ENCODE measurements at regions not wholly inside any gene's neighbourhood (a gene's known extent, or its start where the extent isn't known, plus 50 kb on each side); places are given as distances from the start of the nearest gene placed in this dataset.

DNA sequence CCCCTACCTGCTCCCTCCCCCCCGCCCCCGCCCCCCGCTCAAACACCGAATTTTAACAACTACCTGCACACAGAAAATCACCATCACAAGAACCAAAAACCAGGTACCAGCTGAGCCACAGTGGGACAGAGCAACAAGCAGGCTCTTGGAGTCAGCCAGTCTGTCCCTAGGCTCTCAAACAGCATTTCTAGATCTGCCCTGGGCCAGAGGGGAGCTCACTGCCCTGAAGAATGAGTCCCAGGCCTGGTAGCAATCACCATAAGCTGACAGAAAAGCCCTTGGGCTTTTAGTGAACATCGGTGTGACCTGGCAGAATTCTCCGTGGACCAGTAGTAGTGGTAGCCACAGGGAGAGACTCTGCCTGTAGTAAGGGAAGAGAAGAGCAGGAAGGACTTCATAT is 58.3 kb downstream of the C11orf87 start:
- no peak overlapping the region for H3K4me3 Mint-ChIP-seq
- no peak overlapping the region for H3K27ac Mint-ChIP-seq
- no peaks in the 10 kb centered on the region for H3K4me1 Mint-ChIP-seq (ENCODE audit: low read depth)
- no peaks in the 10 kb centered on the region for H3K36me3 Mint-ChIP-seq (ENCODE audit: low read depth)
- H3K27me3 Mint-ChIP-seq: no peaks in the 10 kb centered on the region
- peaks cover 3% of the 10 kb centered on the region for H3K9me3 Mint-ChIP-seq

DNA sequence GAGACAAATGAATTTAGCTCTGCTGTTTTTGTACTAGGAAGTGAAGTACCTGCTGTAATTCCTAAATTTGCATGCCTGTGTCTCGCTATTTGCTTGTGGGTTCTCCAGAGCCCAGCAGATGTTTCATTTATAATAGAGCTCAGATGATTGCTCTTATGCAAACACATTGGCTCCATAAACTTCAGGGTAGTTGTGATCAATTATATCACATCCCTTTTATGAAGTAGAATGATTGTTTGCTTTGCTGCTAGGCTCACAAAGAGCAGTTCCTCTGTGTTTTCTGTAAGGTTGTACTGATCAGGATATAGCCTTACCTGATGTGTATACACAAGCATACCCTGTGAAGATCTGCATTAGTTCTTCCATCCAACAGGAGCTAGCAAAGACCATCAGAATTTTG is 64.1 kb downstream of the C11orf87 start:
- H3K27ac Mint-ChIP-seq: no peak overlapping the region
- H3K4me3 Mint-ChIP-seq: no peak overlapping the region
- no peaks in the 10 kb centered on the region for H3K36me3 Mint-ChIP-seq (ENCODE audit: low read depth)
- no peaks in the 10 kb centered on the region for H3K27me3 Mint-ChIP-seq
- no peaks in the 10 kb centered on the region for H3K4me1 Mint-ChIP-seq (ENCODE audit: low read depth)
- peaks cover 3% of the 10 kb centered on the region for H3K9me3 Mint-ChIP-seq

DNA sequence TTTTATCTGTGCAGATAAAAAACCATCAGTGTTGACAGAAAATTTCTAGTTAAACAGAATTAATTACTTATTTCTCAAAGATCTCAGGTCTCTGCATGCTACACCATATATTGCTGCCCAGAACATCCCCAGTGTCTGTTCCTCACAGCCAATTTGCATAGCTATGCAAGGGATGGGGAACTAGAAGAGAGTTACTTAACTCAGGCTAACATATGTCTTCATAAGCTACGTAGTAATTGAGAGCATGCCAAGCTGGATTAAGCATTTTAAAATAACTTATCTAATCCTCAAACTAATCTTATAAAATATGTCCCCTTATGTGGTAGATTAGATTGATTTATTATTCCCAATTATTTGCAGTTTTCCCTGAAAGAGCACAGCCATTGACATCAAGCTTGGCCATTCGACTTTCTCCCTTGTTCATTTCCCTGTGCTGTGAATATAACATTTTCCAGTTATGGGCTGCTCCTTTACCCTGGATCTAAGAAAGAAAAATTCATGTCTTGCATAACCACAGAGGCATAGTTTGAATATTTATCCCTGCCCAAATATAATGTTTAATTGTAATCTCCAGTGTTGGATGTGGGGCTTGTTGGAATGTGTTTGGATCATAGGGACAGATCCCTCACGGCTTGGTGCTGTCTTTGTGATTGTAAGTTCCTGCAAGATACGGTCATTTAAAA is 69.1 kb downstream of the C11orf87 start:
- Mint-ChIP-seq H3K36me3 (ENCODE audit: low read depth) (no peaks in the 10 kb centered on the region), H3K9me3 (peaks cover 6% of the 10 kb centered on the region), H3K27ac (no peak overlapping the region), H3K4me1 (ENCODE audit: low read depth) (no peaks in the 10 kb centered on the region), H3K4me3 (no peak overlapping the region), H3K27me3 (no peaks in the 10 kb centered on the region)

DNA sequence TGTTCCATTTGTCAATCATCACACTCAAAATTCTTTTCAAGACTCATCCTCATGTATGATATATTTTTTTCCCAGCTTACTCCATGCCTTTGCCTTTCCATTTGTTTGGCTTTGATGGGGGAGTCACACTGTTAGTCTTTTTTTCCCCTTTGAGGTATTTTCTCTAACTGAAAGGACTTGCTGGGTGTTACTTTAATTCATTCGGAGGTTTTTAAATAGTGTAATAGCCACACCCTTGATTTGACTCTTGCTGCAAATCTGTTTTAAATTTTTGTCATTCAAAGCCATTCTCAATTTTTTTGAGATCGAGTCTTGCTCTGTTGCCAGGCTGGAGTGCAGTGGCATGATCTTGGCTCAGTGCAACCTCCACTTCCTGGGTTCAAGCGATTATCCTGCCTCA is 84.1 kb downstream of the C11orf87 start:
- no peaks in the 10 kb centered on the region for H3K4me1 Mint-ChIP-seq (ENCODE audit: low read depth)
- no peak overlapping the region for H3K4me3 Mint-ChIP-seq
- H3K36me3 Mint-ChIP-seq (ENCODE audit: low read depth): no peaks in the 10 kb centered on the region
- H3K9me3 Mint-ChIP-seq: no peaks in the 10 kb centered on the region
- no peaks in the 10 kb centered on the region for H3K27me3 Mint-ChIP-seq
- no peak overlapping the region for H3K27ac Mint-ChIP-seq

DNA sequence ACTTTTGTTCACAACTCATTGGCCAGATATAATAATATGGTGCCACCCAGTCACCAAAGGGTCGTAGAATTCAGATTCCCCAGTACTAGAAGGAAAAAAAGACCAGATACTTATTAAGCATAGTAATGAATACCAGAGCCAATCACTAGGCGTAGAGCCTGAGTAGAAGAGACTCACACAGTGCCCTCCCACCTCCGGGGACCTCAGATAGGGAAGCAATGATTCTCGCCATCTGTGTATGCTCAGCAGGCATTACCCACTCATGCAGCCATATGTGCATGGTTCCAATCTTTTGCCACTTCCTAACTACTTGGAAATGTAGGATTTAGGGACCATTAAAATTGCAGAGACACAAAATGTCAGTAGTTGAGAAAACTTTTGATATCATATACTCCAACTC is 85.3 kb downstream of the C11orf87 start:
- Mint-ChIP-seq H3K36me3 (ENCODE audit: low read depth) (no peaks in the 10 kb centered on the region), H3K27me3 (no peaks in the 10 kb centered on the region), H3K27ac (no peak overlapping the region), H3K4me1 (ENCODE audit: low read depth) (no peaks in the 10 kb centered on the region), H3K4me3 (no peak overlapping the region), H3K9me3 (no peaks in the 10 kb centered on the region)

DNA sequence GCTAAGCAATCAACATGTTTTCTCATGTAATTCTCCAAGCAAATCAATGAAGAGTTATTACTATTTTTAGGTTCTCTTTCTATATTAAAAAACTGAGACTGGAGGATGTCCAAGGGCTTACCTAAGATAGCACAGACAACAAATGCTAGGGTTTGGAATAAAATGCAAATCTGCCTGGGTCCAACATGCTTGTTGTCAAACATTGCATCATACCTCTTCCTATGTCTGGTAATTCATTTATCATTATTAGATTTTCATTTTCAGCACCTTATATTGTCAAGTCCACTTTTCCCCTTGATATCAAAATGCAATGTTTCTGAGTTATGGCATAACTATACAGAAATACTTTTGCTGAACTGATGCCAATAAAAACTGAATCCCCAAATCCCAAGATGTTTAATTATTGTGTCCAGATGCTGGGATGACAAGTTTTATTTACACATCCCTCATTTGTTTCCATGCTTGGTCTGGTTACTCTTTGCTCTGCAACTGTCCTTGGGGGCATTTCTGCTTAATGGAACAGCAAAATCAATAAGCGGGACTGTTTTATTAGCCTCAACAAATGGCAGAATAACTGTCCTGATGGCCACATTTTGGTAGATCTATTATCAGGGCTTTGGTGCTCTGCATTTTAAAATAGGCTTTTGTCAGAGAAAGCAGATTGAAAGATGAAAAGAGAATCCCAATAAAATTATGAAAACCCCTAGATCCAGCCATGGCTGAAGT is 86.0 kb downstream of the C11orf87 start:
- no peaks in the 10 kb centered on the region for H3K4me1 Mint-ChIP-seq (ENCODE audit: low read depth)
- no peak overlapping the region for H3K4me3 Mint-ChIP-seq
- no peaks in the 10 kb centered on the region for H3K36me3 Mint-ChIP-seq (ENCODE audit: low read depth)
- no peaks in the 10 kb centered on the region for H3K9me3 Mint-ChIP-seq
- no peak overlapping the region for H3K27ac Mint-ChIP-seq
- H3K27me3 Mint-ChIP-seq: no peaks in the 10 kb centered on the region

DNA sequence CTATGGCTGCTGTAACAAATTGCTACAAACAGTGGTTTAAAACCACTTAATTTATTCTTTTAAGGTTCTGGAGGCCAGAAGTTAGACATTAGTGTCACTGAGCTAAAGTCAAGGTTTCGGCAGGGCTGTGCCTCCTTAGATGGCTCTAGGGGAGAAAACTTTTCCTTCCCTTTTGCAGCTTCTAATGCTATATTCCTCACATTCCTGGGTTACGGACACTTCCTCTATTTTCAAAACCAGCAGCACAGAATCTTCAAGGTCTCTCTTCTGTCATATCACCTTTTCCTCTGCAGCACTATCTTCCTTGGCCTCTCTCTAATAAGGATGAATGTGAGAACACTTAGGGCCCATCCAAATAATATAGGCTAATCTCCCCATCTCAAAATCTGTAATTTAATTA is 87.0 kb downstream of the C11orf87 start:
- Mint-ChIP-seq H3K36me3 (ENCODE audit: low read depth) (no peaks in the 10 kb centered on the region), H3K4me1 (ENCODE audit: low read depth) (no peaks in the 10 kb centered on the region), H3K4me3 (no peak overlapping the region), H3K27ac (no peak overlapping the region), H3K27me3 (no peaks in the 10 kb centered on the region), H3K9me3 (no peaks in the 10 kb centered on the region)

DNA sequence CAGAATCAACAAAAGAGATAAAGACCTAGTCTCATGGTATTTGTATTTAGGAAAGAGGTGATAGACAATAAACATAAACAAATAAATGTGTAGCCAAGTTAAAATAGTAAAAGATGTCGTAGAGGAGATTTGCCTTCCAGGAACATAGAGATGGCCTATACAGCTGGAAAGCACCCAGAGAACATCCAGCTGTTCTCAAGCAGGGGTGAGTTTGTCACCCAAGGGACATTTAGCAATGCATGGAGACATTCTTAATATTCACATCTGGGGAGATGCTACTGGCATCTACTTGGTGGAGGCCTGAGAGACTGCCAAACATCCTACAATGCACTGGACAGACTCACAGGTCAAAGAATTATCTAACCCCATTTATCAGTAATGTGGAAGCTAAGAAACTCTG is 88.3 kb downstream of the C11orf87 start:
- Mint-ChIP-seq H3K9me3 (no peaks in the 10 kb centered on the region), H3K4me1 (ENCODE audit: low read depth) (no peaks in the 10 kb centered on the region), H3K36me3 (ENCODE audit: low read depth) (no peaks in the 10 kb centered on the region), H3K4me3 (no peak overlapping the region), H3K27me3 (no peaks in the 10 kb centered on the region), H3K27ac (no peak overlapping the region)

DNA sequence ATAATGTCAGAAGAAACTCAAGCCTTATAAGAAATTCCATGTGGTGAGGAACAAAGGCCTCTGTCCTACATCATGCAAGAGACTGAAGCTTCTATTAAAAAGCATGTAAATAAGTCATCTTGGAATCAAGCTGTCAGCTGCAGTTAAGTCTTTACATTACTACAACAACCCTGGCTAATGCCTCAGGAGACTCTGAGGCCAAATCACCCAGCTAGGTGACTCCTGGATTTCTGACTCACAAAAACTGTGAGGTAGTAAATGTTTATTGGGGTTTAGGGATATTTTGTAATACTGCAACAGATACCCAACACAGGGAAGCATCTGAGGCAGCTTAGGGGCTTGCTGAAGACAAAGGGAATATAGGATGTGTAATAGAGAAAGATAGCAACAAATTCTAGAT is 89.6 kb downstream of the C11orf87 start:
- H3K4me1 Mint-ChIP-seq (ENCODE audit: low read depth): no peaks in the 10 kb centered on the region
- H3K27me3 Mint-ChIP-seq: no peaks in the 10 kb centered on the region
- no peaks in the 10 kb centered on the region for H3K9me3 Mint-ChIP-seq
- H3K36me3 Mint-ChIP-seq (ENCODE audit: low read depth): no peaks in the 10 kb centered on the region
- no peak overlapping the region for H3K4me3 Mint-ChIP-seq
- no peak overlapping the region for H3K27ac Mint-ChIP-seq

DNA sequence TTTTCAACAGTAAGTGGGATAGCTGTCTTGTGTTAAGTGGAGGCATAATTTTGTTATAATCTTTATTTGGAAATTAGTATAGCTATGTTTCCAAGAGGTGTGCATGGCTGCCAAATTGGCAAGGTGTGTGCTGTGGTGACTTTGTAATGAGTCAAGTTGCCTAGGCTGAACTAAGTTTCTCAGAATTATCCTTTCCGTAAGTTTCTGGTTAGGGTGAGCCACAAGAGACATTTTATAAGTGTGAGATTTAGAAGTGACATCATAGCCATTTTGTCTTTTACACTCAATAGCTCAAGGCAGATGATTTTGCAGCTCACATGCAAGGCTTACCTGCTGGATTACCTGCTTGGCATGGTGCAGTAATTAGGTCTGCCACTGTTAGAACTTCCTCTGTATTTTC is 90.3 kb downstream of the C11orf87 start:
- no peaks in the 10 kb centered on the region for H3K9me3 Mint-ChIP-seq
- no peak overlapping the region for H3K27ac Mint-ChIP-seq
- H3K36me3 Mint-ChIP-seq (ENCODE audit: low read depth): no peaks in the 10 kb centered on the region
- no peaks in the 10 kb centered on the region for H3K4me1 Mint-ChIP-seq (ENCODE audit: low read depth)
- H3K27me3 Mint-ChIP-seq: no peaks in the 10 kb centered on the region
- no peak overlapping the region for H3K4me3 Mint-ChIP-seq

DNA sequence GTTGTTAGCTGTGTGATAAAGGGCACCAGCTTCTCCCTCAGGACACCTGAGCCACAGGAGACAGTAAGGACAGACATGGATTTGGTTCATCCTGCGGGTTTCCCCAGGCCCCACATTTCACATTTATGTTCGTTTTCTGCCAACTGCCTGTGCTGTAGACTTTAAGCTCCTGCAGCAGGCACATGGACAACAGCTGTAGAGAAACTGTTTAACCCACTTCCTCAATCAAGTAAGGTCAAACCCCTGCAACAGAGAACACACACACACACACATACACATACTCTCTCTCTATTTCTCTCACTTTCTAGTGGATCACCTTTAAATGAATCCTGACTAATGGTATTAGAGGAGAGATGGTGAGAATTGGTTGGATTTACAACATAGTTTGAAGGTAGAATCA is 90.7 kb downstream of the C11orf87 start:
- Mint-ChIP-seq H3K4me1 (ENCODE audit: low read depth) (no peaks in the 10 kb centered on the region), H3K27me3 (no peaks in the 10 kb centered on the region), H3K9me3 (no peaks in the 10 kb centered on the region), H3K4me3 (no peak overlapping the region), H3K36me3 (ENCODE audit: low read depth) (no peaks in the 10 kb centered on the region), H3K27ac (no peak overlapping the region)

DNA sequence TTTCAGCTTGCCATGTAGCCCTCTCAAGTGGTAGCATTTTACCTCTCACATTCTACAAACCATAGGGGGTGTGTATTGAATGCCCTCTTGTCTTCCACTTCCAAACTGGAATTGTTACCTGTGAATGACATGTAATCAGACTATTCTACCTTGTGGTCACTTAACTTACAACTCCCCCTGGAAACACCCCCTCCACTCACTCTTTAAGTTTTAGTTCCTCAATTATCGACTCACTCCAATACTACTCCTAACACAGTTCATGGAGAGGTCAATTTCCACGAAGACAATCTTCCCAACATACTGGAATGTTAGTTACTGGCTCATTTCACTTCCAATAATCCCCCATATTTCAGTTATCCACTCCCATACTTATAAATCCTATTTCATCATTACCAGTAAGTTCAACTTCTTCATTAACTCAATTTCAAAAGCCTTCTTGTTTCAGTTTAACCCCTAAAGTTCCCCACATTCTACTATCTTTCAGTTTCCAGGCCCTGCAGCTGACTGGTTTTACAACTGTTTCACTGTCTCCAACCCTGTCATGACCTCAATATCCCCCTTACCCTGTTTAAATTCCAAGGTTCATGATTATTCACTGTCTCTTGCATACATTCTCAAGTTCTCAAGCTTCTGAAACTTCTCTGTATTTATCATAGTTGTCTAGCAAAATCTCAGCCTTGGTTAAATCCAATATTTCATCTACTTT is 92.5 kb downstream of the C11orf87 start:
- H3K27me3 Mint-ChIP-seq: no peaks in the 10 kb centered on the region
- H3K4me3 Mint-ChIP-seq: no peak overlapping the region
- no peaks in the 10 kb centered on the region for H3K9me3 Mint-ChIP-seq
- H3K27ac Mint-ChIP-seq: no peak overlapping the region
- H3K36me3 Mint-ChIP-seq (ENCODE audit: low read depth): no peaks in the 10 kb centered on the region
- no peaks in the 10 kb centered on the region for H3K4me1 Mint-ChIP-seq (ENCODE audit: low read depth)

DNA sequence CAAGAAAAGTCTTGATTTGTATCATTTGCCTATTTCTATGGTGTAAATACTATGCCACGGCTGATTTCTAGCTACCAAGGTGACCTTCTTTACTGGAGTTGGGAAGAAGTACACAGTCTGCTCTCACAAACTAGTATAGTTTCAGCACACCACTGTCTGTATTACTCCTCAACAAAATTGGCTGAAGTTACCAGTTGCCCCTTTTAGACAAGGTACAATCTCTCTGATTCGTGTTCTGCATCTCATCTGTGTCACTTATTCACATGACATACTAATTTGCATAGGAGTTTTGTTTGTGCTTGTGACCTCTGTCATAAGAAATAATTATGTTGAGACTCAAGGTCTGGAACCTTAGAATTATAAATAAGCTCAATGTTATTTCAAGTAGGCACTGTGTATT is 97.3 kb downstream of the C11orf87 start:
- Mint-ChIP-seq H3K36me3 (ENCODE audit: low read depth) (no peaks in the 10 kb centered on the region), H3K9me3 (peaks cover 14% of the 10 kb centered on the region), H3K4me3 (no peak overlapping the region), H3K27me3 (no peaks in the 10 kb centered on the region), H3K4me1 (ENCODE audit: low read depth) (no peaks in the 10 kb centered on the region), H3K27ac (no peak overlapping the region)

DNA sequence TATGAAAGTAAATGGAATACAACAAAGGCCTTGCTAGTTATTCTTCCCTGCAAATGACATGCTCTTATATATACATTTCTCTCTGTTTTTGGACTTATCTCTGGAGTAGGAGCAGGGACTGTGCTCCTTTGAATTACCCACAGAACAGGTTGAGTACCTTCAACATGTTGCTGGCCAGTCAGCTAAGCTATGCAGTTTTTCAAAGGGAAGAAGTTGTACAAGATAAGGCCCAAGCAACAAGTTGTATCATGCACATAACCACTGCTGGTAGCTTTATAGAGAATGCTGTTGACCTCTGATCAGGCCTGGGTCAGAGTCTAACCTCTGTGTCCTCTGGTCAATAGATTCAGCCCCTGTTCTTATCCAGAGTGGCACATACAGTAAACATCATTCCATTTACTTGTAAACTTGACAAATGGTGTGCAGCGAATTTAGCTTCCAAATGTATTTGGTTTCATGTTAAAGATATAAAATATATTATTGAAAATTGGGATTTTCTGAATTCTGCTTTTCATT is 99.6 kb downstream of the C11orf87 start:
- Mint-ChIP-seq H3K36me3 (ENCODE audit: low read depth) (no peaks in the 10 kb centered on the region), H3K27ac (no peak overlapping the region), H3K4me1 (ENCODE audit: low read depth) (no peaks in the 10 kb centered on the region), H3K27me3 (no peaks in the 10 kb centered on the region), H3K4me3 (no peak overlapping the region), H3K9me3 (peaks cover 17% of the 10 kb centered on the region)

DNA sequence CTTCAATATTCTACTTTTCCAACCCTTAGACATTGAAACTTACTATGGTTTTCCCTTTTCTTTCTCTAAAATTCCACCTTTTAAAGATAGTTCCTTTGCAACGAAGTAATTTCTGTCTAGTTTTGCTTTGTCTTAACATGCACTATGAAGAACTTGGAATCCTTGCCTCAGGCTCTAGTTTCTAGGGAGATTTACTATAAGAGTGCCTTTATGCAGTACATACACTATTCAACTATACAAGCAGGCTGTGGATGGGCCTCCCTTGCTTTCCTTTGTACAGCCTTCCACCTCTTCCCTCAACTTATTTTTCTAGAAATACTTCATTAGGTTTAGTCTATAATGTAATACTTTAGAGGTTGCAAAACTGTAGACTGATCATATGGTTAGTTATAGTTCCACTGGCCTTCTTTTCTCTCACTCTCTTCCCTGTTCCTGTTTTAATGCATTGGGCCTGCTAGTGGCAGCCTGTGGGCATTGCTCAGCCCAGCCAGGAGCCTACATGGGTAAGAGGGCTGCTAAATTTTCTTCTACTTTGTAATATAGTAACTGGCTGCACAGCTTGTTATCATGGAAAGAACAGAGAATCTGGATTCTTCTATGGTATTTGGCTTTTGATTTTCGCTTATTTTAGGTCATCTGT is 100.2 kb downstream of the C11orf87 start:
- Mint-ChIP-seq H3K4me1 (ENCODE audit: low read depth) (no peaks in the 10 kb centered on the region), H3K4me3 (no peak overlapping the region), H3K9me3 (peaks cover 18% of the 10 kb centered on the region), H3K36me3 (ENCODE audit: low read depth) (no peaks in the 10 kb centered on the region), H3K27ac (no peak overlapping the region), H3K27me3 (no peaks in the 10 kb centered on the region)

All from stimulated activated naive CD8-positive, alpha-beta T cell treated with anti-CD3 and anti-CD28 coated beads, Interleukin-15, Interleukin-2, amounts not matched to agents 100 ng/mL and 50 ng/mL, for 24 hours (primary cell).